Activated T-cell treated with anti-CD3 and anti-CD28 coated beads for 24 hours (primary cell): ENCODE measurements at regions not wholly inside any gene's neighbourhood (a gene's known extent, or its start where the extent isn't known, plus 50 kb on each side); places are given as distances from the start of the nearest gene placed in this dataset.

Source experiments
- DNase-seq: peaks from one replicate; pipeline ENCODE4 v3.0.0-alpha.2; 2020; ENCODE audit warnings: low read depth

DNA sequence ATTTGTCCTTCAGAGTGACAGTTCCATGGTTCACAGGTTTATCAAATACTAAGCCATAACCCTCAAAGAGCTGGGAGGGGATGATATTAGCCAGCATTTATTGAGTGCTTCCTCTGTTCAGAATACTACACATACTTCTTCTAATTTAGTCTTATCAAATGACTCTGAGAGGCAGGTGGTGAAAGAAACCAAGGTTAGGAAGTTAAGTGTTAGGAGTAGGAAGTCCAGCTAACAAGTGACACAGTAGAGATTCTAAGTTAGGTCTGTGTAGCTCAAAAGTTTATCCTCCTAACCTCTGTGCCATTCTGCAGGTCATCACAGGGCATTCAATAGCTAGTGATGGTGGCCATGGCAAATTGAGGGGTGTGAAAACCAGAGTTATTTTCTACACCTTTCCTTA is 198.3 kb upstream of the MID1 start:
- DNase-seq = no peak

DNA sequence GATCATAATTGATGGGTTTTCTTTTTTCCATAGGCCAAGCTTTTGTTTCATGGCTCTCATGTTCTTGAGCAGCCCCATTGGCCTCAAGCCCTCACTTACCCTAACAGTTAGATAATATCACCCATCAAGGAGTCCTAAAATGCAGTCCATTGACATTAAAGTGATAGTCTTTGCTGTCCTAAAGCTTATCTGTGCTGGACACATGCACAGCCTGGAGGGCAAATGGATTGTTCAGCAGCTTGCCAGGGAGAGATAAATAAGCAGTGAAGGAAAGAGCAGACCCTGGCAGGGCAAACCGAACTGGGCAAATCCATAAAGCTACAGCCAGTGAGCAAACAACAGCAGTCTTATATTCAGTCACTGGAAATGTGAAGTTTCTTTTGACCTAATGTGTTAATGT is 199.6 kb upstream of the MID1 start:
- no peak for DNase-seq

DNA sequence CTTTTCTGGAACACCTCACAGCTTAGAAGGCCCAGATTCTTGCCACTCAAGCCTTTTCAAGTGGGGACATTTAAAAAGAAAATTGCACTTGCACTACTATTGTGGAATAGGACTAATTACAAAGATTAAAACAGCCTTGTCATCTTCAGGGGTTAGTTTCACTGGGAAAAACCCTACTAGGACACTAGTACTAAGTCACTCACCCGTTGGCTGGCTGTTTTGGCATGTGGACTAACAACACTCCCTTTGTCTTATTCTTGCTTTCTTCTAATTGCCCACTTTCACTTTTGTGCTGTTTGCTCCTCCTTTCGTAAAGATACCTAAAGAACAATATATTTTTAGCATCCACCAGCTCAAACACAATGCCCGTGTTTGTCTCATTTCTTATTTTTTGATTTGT is 200.9 kb upstream of the MID1 start:
- no peak for DNase-seq

DNA sequence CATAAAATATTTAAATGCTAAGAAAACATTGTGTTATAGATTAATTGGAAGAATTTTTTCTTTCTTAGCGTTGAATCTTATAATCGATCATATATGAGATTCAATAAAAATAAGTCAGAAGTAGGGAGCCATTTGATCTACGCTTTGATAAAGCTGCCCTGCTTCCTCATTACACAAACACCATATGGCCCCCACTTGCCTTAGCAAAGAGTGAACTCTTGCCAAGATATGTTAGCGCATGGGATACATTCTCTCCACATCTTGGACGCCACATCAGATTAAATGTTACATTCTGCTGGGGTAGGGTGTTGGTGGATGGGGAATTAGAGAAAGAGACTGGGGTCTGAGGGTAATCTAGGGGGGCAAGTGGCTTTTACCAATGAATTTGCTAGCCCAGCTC is 207.7 kb upstream of the MID1 start:
- no peak for DNase-seq

DNA sequence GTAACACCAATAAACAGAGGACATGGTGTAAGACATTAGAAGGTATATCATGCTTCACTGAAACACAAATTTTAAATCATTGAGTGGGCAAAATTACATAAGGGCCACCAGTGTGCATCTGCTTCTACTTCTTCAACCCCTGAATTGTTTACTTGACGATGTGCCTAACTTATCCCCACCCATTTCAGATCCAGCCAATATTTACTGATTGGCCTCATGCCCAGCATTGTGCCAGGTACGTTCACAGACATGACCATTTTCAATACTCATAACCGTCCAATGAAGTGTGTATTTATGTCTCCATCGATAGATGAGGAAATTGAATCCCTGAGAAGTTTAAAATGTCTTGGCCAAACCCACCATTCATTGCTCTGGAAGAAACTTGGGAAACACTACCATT is 208.3 kb upstream of the MID1 start:
- DNase-seq = no peak

DNA sequence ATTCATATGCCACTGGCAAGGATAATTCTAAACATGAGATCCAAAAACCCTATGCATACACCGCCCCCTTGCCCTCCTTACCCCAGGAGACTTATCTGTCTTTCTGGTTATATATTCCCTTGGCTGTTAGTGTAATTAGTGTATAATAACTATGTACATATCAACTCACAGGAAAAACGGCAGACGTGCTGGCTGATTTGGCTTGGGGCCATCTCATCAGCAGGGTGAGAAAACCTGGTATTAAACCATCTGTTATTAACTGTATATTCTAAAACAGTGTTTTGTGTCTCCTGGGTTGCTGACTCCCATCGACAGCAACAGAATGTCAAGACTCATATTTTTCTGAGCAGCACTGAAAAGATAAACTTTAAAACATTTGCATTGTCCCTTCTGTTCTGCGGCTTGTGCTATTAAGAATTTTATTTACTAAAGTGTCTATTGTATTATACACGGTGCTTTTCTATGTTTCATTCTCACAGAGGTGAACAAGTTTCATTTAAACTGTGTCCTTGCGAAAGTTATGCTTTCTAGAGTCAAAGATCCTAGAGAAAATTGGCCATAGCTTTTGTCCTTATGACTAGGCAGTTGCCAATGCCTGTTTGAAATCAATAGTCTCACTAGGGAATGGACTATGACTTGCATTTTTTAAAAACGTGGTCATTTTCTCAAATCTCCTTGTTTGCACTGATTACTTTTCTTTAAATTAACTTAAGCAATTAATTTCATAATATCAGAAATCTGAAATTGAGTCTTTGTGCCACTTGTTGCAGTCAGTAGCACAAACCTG is 211.5 kb upstream of the MID1 start:
- no peak for DNase-seq

DNA sequence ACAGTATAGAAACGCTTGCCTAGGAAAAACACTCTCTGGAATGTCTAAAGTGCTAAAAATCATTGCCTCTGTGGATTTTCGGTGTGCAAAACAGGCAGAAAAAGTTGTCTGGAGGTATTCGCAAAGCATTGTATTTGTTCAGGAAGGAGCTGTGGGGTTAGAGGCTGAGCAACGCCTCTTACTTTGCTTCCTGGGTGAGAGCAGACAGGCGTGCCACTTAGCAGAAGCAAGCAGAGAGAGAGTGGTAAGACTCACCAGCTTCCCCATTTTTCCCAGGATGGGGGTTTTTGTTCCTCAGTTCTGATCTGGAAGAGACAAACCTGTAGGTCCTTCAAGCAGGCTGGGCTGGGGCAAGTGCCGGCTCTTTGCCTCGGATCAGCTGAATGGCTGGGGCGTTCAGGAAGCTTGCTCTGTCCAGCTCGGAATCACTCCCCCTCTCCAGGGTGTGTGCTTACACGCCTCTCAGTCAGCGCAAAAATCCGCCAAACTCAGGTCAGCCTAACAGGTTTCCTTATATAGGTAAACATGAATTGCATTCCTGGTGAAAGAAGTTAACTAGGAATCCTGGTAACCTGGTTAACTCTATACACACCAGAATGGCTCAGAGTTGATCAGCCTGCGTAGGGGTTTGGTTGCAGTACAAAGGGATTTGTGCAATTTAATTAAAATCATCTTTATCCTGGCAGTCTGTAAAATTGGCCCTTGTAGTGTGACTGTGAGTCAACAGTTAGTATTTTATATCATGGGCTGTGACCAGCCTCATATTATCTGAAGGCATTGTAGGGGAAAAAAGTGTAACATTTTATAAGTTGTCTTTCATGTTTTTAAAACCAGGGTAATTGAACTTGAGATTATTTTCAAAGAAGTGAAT is 213.1 kb upstream of the MID1 start:
- DNase-seq = no peak

DNA sequence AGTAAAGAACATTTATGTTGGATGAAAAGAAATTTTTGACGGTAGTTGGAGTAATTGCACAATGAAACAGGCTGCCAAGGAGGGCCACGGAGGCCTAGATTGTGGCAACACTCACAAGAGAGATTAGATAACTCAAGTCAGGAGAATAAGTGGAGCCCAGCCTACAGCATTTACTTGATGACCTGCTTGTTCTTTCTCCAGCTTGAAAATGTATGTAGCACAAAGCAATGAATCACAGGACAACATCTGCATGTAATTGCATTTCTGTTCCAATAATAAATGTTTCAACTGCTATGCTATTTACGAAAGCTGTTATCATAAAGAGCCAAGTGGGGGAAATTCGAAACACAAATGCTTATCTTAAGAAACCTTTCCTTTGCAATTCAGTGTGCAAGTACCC is 221.2 kb upstream of the MID1 start:
- no peak for DNase-seq

DNA sequence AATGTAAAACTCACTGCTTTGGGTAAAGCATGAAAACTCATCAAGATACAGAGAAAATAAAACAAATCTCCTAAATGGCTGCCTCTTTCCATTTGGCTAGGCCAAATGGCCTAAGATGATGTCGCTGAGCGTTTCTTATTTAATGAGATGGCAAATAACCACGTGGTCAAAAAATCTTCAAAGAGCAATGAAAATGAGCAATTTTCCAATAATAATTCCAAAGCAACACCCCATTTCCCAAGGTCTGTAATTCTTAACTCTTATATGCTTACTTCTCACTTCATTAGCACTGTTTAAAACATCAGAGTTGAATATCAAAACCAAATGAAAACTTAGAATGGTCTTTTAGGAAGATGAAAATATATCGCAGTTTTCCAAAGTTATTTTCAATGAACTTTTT is 222.3 kb upstream of the MID1 start:
- DNase-seq = no peak

DNA sequence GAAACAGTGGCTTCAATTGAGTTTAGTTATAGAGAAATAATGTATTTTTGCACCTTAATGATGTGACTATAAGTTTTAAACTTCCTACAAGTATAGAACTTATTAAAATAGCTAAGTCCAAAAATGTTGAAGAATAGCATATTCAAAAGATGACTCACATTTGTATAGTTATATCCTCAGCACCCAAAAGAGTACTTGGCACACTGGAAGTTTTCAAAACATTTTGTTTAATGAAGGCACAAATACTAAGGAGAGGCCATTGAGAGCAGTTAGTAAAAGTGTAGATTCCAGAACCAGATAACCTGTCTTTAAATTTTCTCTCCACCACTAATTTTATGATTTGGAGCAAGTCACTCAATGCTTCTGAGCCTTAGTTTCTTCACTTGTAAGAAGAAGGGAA is 226.9 kb upstream of the MID1 start:
- no peak for DNase-seq

DNA sequence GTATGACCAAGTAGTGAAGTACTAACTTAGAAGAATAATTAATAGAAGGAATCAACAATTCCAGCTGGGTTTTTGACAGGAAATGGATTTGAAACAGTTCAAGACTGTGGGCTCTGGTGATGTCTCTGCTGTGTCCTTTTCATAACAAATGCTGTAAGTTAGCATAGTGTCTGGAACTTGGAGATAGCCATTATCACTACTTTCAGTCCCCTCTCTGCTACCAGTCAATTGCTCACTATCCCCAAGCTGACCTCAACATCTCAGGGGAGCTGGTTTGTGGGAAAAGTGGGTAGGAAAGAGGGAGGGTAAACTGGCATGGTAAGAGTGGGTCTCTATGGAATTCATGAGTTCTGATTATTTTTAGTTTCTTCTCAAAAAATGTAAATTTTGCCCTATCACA is 231.4 kb upstream of the MID1 start:
- DNase-seq = no peak

DNA sequence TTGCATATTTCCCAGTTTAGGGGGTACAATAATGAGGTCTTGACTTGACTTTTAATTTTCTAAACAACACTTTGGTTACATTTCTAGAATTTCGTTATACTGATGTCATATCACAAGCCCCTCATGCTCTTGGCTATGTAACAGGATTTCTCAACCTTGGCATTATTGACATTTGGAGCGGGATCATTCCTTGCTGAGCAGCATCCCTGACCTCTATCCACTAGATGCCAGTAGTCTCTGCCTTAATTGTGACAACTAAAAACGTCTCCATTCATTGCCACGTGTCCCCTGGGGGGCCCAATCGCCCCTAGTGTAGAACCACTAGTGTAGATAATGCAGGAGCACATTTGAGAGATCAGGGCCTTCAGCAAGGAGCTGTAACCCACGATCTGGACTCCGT is 234.2 kb upstream of the MID1 start:
- DNase-seq = no peak

DNA sequence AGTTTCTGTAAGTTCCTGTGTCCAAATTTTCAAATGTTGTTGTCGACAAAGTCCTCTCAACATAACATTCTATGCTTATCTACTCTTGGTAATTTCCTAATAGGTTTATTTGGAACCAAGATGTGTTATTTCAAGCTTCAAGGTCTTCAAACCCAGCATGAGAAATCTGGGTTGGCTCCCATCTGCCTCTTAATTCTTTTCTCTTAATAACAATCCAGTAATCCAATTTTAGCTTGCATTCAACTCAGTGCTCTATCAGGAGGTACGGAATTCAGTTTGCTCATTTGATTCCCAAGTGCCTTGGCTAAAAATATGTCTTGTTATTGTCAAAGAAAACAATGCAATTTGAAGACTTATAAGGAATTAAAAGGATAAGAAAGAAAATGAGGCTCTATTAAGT is 235.5 kb upstream of the MID1 start:
- no peak for DNase-seq

DNA sequence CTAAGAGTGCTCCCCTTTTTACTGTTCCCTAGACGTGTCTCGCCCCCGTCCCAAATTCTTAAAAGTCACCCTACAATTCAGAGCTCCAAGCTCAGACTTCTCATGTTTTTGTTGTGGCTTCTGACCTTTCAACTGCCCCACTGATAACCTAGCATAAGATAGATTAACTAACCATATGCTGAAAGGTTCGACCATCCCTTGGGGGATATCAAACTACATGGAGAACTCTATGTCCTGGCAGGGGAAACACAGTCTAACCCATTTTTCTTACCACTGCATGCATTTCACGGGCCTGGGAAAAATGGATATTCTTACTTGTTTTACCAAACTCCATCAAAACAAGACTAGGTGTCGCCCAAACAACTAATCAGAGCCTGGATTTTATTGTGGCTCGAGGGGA is 236.4 kb upstream of the MID1 start:
- DNase-seq = no peak

DNA sequence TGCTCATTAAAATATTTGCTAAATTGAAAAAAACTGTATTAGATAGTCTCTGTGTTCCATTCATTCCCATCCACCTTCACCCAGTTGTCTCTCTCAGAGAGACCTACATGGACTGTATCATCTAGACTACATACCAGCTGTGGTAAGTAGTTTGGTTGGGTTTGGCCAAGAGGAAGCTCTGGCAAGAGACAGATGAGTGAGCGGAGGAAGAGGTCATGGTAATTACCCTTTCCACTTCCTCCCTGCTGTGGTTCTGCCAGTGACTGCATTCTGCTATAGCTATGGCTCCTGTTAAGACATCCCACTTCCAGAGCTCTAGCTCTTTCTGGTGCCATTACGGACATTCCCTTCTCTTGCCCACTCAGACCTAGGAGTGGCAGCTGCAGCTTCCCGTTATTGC is 239.0 kb upstream of the MID1 start:
- DNase-seq = no peak

DNA sequence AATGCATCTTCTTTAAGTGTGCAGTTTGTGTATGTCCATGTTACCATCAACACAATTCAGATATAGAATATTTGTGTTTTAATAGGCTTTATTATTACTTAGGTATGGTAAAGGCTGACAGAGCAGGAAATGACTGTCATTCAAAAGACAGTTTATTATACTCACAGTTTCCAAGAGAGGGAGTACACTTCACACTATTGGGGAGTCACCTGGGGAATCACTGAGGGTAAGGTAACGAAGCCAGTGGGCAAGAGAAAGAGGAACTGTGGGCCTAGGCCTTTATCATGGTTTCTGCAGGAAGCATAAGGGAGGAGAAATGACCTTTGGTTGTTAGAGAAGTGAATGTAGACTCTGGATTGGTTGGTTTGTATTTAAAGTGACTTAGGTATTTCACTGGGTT is 235.1 kb upstream of the HCCS start:
- DNase-seq = no peak

DNA sequence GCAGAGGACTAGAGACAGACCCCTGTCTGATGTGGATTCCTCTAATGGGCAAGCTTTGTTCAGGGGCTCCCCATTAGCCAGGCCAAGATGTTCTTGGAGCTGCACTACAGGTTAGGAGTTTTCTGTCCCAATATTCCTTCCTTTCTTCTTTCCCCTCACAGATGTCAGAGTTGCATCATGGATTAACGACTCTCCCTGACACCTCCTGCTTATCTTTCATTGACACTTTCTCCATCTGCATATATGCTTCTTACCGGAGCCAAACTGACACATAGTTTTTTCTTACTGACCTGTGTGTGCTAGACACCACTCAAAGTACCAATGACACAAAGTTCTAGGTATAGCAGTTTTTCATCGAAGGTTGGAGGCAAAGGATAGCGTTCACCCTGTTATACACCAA is 228.6 kb upstream of the HCCS start:
- no peak for DNase-seq

DNA sequence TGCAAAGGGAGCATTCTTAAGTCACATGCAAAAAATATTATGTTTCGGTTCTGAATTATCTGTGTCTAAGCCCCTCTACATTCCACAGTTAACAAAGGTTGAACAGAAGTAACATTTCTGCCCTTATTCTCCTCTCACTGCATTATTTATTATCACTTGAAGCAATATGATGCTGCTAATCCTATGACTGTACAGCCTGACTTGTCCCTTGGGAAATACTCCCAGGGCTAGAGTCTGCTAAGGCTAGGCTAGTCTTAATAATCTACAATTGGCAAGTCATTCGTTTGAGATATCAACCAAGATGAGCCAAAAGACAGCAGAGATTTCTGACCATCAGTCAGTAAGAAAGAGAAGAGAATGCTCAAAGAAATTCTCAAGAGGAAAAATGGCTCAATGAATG is 226.9 kb upstream of the HCCS start:
- DNase-seq = no peak

DNA sequence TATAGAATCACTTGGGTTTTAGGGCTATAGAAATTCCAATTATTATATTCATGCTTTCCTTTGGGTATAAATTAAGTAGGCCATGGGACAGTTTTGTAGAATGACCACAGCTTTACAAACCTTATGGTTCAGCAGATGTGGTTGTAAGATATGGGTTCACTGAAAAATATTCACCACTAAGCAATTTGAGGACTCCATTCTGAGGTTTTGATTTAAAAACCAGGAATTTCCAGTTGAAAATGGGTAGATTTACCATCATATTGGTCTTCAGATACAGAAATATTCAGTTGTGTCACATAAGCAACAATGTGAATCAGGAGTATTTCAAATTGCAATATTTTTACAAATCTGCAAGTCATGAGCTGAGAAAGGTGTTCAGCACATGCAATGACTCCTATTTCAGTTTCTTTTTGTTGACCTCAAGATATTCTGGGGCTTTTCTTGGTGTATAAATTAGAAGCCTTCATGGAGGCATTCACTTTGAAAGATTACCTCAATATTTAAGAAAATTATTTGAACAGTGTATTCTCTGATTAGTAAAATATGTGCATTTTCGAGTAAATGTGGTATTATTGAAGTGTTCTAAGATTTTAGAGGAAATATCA is 218.4 kb upstream of the HCCS start:
- DNase-seq = no peak

DNA sequence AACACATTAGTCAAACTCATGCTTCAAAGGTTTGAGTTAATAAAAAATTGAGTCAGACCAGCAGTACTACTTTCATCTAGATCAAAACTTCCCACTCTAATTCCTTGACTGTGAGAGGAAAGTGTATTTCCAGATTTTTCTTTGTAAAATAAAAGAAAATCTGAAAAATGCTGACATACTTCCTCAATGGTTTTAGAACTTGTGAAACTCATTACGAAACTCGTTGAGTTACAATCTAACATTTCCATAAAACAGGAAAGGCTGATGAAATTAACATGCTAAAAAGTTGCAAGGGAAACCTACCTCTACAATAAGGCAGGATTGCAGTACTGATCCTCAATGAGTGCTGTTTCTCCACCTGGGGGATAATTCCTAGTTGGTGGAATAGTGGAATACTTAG is 217.8 kb upstream of the HCCS start:
- DNase-seq = no peak

DNA sequence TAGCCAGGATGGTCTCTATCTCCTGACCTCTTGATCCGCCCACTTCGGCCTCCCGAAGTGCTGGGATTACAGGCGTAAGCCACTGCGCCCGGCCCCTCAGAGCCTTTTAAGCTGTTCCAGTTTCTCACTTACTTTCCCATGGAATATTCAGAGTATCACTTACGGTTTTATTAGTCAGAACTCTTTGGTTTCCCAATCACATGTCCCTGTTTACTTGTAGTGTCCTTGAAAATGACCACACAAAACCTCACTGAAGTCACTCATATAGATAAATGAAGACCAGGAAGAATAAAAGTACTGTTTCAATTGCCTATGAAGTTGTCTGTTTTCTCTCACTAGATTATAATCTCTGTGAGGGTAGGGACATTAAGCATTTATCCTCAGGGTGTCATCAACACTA is 217.2 kb upstream of the HCCS start:
- DNase-seq = no peak

DNA sequence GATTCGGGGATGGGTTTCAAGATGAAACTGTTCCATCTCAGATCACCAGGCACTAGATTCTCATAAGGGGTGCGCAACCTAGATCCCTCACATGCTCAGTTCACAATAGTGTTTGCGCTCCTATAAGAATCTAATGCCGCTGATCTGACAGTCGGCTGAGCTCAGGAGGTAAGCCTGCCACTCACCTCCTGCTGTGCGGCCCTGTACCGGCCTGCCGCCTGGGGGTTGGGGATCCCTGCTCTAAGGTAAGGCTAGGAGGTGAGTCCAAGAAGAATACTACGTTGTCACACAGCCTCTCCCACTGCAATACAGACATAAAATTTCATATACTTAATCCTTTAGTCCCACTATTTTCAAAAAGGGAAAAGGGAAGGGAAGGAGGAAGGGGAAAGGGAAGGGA is 213.4 kb upstream of the HCCS start:
- no peak for DNase-seq

DNA sequence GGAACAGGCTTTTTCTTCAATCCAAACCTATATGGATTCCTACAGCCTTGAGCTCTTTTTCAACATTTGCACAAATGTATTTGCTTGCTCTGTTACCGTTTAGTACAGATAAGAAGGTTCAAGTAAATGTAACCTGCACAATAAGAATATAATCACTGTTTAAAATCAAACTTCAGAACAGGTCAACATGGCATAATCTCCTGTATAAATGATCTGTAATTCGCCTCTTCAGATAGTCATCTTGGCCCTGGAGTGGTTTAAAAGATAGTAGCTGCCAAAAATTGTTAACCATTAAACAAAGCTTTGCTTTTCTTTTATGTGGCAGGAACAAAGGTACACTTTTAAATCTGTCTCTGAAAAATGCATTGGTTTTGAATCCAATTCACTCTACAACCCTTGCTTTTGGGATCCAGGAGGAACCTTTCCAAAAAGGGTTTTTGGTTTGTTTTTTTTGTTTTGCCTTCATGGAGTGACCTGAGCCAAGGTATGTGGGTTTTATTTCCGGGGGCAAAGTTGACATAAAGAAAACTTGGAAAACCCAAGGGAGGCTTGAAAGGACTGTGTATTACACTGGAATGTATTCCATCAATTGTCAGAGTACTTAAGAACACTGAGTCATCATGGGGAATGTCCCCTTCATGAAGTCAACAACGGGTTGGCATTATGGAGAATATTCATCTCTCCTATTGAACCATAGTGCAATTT is 210.4 kb upstream of the HCCS start:
- no peak for DNase-seq
